ENCODE measurements at regions not wholly inside any gene's neighbourhood (a gene's known extent, or its start where the extent isn't known, plus 50 kb on each side); places are given as distances from the start of the nearest gene placed in this dataset.

DNA sequence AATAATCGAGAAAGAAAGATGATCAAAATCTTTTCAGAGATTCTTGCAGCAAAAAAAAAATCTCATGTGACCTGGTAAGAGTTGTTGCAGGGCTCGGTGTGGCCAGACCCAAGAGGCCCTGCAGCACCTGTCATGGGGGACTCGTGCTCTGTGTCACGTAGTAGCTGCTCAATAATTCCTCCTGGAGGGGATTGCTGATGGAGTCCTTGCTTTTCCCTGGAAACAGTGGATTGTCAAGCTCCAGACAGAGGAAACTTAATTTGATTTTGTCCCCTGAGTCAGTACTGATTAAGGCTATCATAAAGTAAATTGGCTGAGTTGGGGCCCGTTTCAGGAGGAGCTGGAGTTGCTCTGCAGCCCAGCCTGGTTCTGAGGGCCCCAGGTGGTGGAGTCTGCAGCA, 125.2 kb downstream of the EDN3 start:
- no peaks in the 10 kb centered on the region for H3K9me3 ChIP-seq (ENCODE audit: insufficient read depth, low read length)
- H3K27ac ChIP-seq (ENCODE audit: low read depth, low read length), result no peak overlapping the region
- no peak overlapping the region for H3K4me3 ChIP-seq (ENCODE audit: insufficient read depth, low read length, poor library complexity, severe bottlenecking)
- H2AFZ ChIP-seq (ENCODE audit: low read depth, low read length, severe bottlenecking), result no peak overlapping the region
- TF ChIP-seq, protein P1, sequence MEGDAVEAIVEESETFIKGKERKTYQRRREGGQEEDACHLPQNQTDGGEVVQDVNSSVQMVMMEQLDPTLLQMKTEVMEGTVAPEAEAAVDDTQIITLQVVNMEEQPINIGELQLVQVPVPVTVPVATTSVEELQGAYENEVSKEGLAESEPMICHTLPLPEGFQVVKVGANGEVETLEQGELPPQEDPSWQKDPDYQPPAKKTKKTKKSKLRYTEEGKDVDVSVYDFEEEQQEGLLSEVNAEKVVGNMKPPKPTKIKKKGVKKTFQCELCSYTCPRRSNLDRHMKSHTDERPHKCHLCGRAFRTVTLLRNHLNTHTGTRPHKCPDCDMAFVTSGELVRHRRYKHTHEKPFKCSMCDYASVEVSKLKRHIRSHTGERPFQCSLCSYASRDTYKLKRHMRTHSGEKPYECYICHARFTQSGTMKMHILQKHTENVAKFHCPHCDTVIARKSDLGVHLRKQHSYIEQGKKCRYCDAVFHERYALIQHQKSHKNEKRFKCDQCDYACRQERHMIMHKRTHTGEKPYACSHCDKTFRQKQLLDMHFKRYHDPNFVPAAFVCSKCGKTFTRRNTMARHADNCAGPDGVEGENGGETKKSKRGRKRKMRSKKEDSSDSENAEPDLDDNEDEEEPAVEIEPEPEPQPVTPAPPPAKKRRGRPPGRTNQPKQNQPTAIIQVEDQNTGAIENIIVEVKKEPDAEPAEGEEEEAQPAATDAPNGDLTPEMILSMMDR (IDR thresholded peaks at IDR 0.05; ENCODE audit: insufficient read depth, low read length, poor library complexity, severe bottlenecking), result no peak
- no peak for TF ChIP-seq EZH2phosphoT487 (conservative IDR thresholded peaks at IDR 0.05; ENCODE audit: low read length)
- H3K36me3 ChIP-seq (ENCODE audit: low read length), result no peaks in the 10 kb centered on the region
- no peaks in the 10 kb centered on the region for H3F3A ChIP-seq (ENCODE audit: insufficient read depth)
- no peak overlapping the region for H3K4me2 ChIP-seq (ENCODE audit: low read depth, low read length, poor library complexity, severe bottlenecking)
- H4K20me1 ChIP-seq (ENCODE audit: low read depth, low read length), result no peaks in the 10 kb centered on the region
- H3K9ac ChIP-seq (ENCODE audit: low read length), result no peak overlapping the region
- H3K27me3 ChIP-seq (ENCODE audit: low read length), result no peaks in the 10 kb centered on the region
- no peaks in the 10 kb centered on the region for H3K79me2 ChIP-seq (ENCODE audit: insufficient read depth, low read length)
- no peaks in the 10 kb centered on the region for H3K9me2 ChIP-seq (replicated peaks; ENCODE audit: insufficient read depth, low read length)

DNA sequence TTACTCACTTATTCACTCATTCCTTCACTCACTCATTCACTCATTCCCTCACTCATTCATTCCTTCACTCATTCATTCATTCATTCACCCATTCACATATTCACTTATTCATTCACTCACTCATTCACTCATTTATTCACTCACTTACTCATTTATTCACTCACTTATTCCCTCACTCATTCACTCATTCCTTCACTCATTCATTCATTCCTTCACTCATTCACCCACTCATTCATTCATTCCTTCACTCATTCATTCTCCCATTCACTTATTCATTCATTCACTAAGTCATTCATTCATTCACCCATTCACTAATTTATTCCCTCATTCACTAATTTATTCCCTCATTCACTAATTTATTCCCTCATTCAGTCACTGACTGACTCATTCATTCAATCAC, 127.6 kb downstream of the EDN3 start:
- Histone ChIP-seq H3K36me3 (ENCODE audit: low read length) (no peaks in the 10 kb centered on the region), H3F3A (ENCODE audit: insufficient read depth) (no peaks in the 10 kb centered on the region), H3K79me2 (ENCODE audit: insufficient read depth, low read length) (no peaks in the 10 kb centered on the region), H3K4me3 (ENCODE audit: insufficient read depth, low read length, poor library complexity, severe bottlenecking) (no peak overlapping the region), H3K9me2 (replicated peaks; ENCODE audit: insufficient read depth, low read length) (no peaks in the 10 kb centered on the region), H3K27me3 (ENCODE audit: low read length) (no peaks in the 10 kb centered on the region), H3K27ac (ENCODE audit: low read depth, low read length) (no peak overlapping the region), H3K9me3 (ENCODE audit: insufficient read depth, low read length) (no peaks in the 10 kb centered on the region), H4K20me1 (ENCODE audit: low read depth, low read length) (no peaks in the 10 kb centered on the region), H3K9ac (ENCODE audit: low read length) (no peak overlapping the region), H3K4me2 (ENCODE audit: low read depth, low read length, poor library complexity, severe bottlenecking) (no peak overlapping the region), H2AFZ (ENCODE audit: low read depth, low read length, severe bottlenecking) (no peak overlapping the region)
- no peak for TF ChIP-seq EZH2phosphoT487 (conservative IDR thresholded peaks at IDR 0.05; ENCODE audit: low read length)
- TF ChIP-seq, protein P1 (IDR thresholded peaks at IDR 0.05; ENCODE audit: insufficient read depth, low read length, poor library complexity, severe bottlenecking), result no peak

DNA sequence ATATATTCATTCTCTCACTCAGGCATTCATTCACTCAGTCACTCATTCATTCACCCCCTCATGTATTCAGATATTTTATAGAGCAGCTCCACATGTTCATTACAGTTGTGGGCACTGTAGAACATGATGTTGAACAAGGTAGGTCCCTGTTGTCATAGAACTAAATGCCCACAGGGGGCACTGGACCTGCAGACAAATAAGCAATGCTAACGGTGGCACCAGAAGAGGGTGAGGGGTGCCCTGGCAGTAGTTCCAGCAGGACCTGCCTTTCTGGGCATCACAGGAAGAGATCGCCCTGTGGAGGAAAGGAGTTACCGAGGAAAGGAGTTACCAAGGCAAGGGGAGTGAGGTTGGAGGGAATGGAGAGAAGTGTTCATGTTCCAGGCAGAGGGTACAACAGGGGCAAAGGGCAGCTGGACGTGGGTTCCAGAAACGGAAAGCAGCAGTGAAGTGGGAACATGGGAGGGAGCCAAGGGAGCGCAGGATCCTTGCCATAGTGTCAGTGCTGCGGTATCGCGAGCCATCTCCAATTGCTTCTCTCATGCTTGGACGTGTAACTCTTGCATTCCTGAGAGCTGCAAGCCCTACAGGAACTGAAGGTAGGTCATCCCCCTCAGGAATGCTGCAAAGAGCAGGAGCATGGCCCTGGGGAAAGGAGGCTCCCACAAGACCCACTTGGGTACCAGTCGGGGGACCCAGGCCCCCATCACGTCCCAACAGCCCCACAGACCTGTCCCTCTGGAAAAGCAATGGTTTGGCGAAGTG, 128.2 kb downstream of the EDN3 start:
- no peak overlapping the region for H3K27ac ChIP-seq (ENCODE audit: low read depth, low read length)
- H3K9me2 ChIP-seq (replicated peaks; ENCODE audit: insufficient read depth, low read length), result no peaks in the 10 kb centered on the region
- no peak overlapping the region for H2AFZ ChIP-seq (ENCODE audit: low read depth, low read length, severe bottlenecking)
- H4K20me1 ChIP-seq (ENCODE audit: low read depth, low read length), result no peaks in the 10 kb centered on the region
- H3K9ac ChIP-seq (ENCODE audit: low read length), result no peak overlapping the region
- no peaks in the 10 kb centered on the region for H3K36me3 ChIP-seq (ENCODE audit: low read length)
- no peaks in the 10 kb centered on the region for H3F3A ChIP-seq (ENCODE audit: insufficient read depth)
- no peak for TF ChIP-seq EZH2phosphoT487 (conservative IDR thresholded peaks at IDR 0.05; ENCODE audit: low read length)
- TF ChIP-seq, protein P1 (IDR thresholded peaks at IDR 0.05; ENCODE audit: insufficient read depth, low read length, poor library complexity, severe bottlenecking), result peak; percentile 39
- H3K79me2 ChIP-seq (ENCODE audit: insufficient read depth, low read length), result no peaks in the 10 kb centered on the region
- no peaks in the 10 kb centered on the region for H3K9me3 ChIP-seq (ENCODE audit: insufficient read depth, low read length)
- no peak overlapping the region for H3K4me2 ChIP-seq (ENCODE audit: low read depth, low read length, poor library complexity, severe bottlenecking)
- H3K27me3 ChIP-seq (ENCODE audit: low read length), result no peaks in the 10 kb centered on the region
- H3K4me3 ChIP-seq (ENCODE audit: insufficient read depth, low read length, poor library complexity, severe bottlenecking), result no peak overlapping the region

Data from SU-DHL-6 (cell line).